ENCODE measurements at regions not wholly inside any gene's neighbourhood (a gene's known extent, or its start where the extent isn't known, plus 50 kb on each side); places are given as distances from the start of the nearest gene placed in this dataset.
A peak's percentile ranks its signal among the peaks of the same experiment; 100 is the strongest.

- Histone ChIP-seq H3K27me3 (ENCODE audit: low read depth) (no peaks in the 10 kb centered on the region), H3K27ac (no peak overlapping the region), H3K4me3 (no peak overlapping the region), H3K36me3 (no peaks in the 10 kb centered on the region), H3K4me1 (no peaks in the 10 kb centered on the region), H3K9me3 (no peaks in the 10 kb centered on the region)
- intact Hi-C loops (cut with DNase I), result no loop called here
- TF ChIP-seq CTCF (IDR thresholded peaks at IDR 0.05), result no peak
- no peak for DNase-seq
- no peak for ATAC-seq
Observed at GRCh38 chr4:92047209-92047875, 256.4 kb upstream of the GRID2 start.

- TF ChIP-seq CTCF (IDR thresholded peaks at IDR 0.05), result no peak
- Histone ChIP-seq H3K4me1 (no peaks in the 10 kb centered on the region), H3K9me3 (no peaks in the 10 kb centered on the region), H3K4me3 (no peak overlapping the region), H3K27ac (no peak overlapping the region), H3K27me3 (ENCODE audit: low read depth) (no peaks in the 10 kb centered on the region), H3K36me3 (no peaks in the 10 kb centered on the region)
- DNase-seq (peak; percentile 47), ATAC-seq (peak; percentile 86 to 92)
- intact Hi-C loops (cut with DNase I), result no loop called here
Observed at GRCh38 chr4:92050875-92051274, 252.9 kb upstream of the GRID2 start.

GRCh38 chr4:92059615-92060014 lies 244.2 kb upstream of the GRID2 start:
- DNase-seq (no peak), ATAC-seq (no peak)
- Histone ChIP-seq H3K27ac (no peak overlapping the region), H3K4me1 (no peaks in the 10 kb centered on the region), H3K4me3 (no peak overlapping the region), H3K27me3 (ENCODE audit: low read depth) (no peaks in the 10 kb centered on the region), H3K36me3 (no peaks in the 10 kb centered on the region), H3K9me3 (no peaks in the 10 kb centered on the region)
- TF ChIP-seq CTCF (IDR thresholded peaks at IDR 0.05), result no peak
- intact Hi-C loops (cut with DNase I), result no loop called here

GRCh38 chr4:92060333-92060732 lies 243.4 kb upstream of the GRID2 start:
- no peaks in the 10 kb centered on the region for H3K36me3 ChIP-seq
- no peak for TF ChIP-seq CTCF (IDR thresholded peaks at IDR 0.05)
- no peaks in the 10 kb centered on the region for H3K9me3 ChIP-seq
- no peak overlapping the region for H3K4me3 ChIP-seq
- H3K4me1 ChIP-seq, result no peaks in the 10 kb centered on the region
- H3K27ac ChIP-seq, result no peak overlapping the region
- H3K27me3 ChIP-seq (ENCODE audit: low read depth), result no peaks in the 10 kb centered on the region
- ATAC-seq (no peak), DNase-seq (no peak)
- intact Hi-C loops (cut with DNase I), result no loop called here

- Histone ChIP-seq H3K4me1 (no peaks in the 10 kb centered on the region), H3K4me3 (no peak overlapping the region), H3K27ac (no peak overlapping the region), H3K36me3 (no peaks in the 10 kb centered on the region), H3K27me3 (ENCODE audit: low read depth) (no peaks in the 10 kb centered on the region), H3K9me3 (no peaks in the 10 kb centered on the region)
- no peak for TF ChIP-seq CTCF (IDR thresholded peaks at IDR 0.05)
- DNase-seq, result no peak
- intact Hi-C loops (cut with DNase I), result no loop called here
- no peak for ATAC-seq
Observed at GRCh38 chr4:92064574-92064973, 239.2 kb upstream of the GRID2 start.

All from lower lobe of right lung (tissue), 2 donors.